HFF-Myc (cell line): ENCODE measurements at regions not wholly inside any gene's neighbourhood (a gene's known extent, or its start where the extent isn't known, plus 50 kb on each side); places are given as distances from the start of the nearest gene placed in this dataset.

Experiments
- DNase-seq: peaks from one replicate; pipeline ENCODE4 v3.0.0-alpha.2; 2011; ENCODE audit warnings: low read depth; ENCODE audit errors: extremely low read depth
- H3K4me3 ChIP-seq: replicated peaks from 2 replicates; pipeline ENCODE4 v1.5.1; 2011; ENCODE audit warnings: low read depth, mild to moderate bottlenecking, control low read depth, low read length
- CTCF ChIP-seq: IDR thresholded peaks from 2 replicates; pipeline ENCODE4 v1.5.1; 2012; ENCODE audit warnings: mild to moderate bottlenecking, low read depth, low read length, control low read depth; ENCODE audit errors: missing control alignments

- DNase-seq: no peak
- no peak overlapping the region for H3K4me3 ChIP-seq
- TF ChIP-seq CTCF: no peak
Measured at GRCh38 chr3:74491874-74492273, 122.6 kb downstream of the CNTN3 start.

- H3K4me3 ChIP-seq: no peak overlapping the region
- TF ChIP-seq CTCF: no peak
- DNase-seq: no peak
Measured at GRCh38 chr3:74489050-74489792, 125.2 kb downstream of the CNTN3 start.

GRCh38 chr3:74479915-74480314 is 134.5 kb downstream of the CNTN3 start:
- H3K4me3 ChIP-seq: no peak overlapping the region
- no peak for DNase-seq
- TF ChIP-seq CTCF: no peak

GRCh38 chr3:74470313-74470712 is 144.1 kb downstream of the CNTN3 start:
- no peak for TF ChIP-seq CTCF
- H3K4me3 ChIP-seq: no peak overlapping the region
- DNase-seq: no peak

GRCh38 chr3:74469713-74470112 is 144.7 kb downstream of the CNTN3 start:
- no peak overlapping the region for H3K4me3 ChIP-seq
- no peak for DNase-seq
- no peak for TF ChIP-seq CTCF

- DNase-seq: no peak
- H3K4me3 ChIP-seq: no peak overlapping the region
- no peak for TF ChIP-seq CTCF
Measured at GRCh38 chr3:74469151-74469550, 145.3 kb downstream of the CNTN3 start.

GRCh38 chr3:74465715-74466410 is 148.6 kb downstream of the CNTN3 start:
- H3K4me3 ChIP-seq: no peak overlapping the region
- DNase-seq: no peak
- no peak for TF ChIP-seq CTCF
